Thoracic aorta (tissue), 2 donors: ENCODE measurements at regions not wholly inside any gene's neighbourhood (a gene's known extent, or its start where the extent isn't known, plus 50 kb on each side); places are given as distances from the start of the nearest gene placed in this dataset.

Experiments
- ATAC-seq: fragments of 150-250 bp; one replicate; pipeline ENCODE4 v1.8.0; 2017; ENCODE audit warnings: low read depth; ENCODE audit not compliant: insufficient number of reproducible peaks, low FRiP score
- DNase-seq: peaks from one replicate; pipeline ENCODE4 v3.0.0-alpha.2; 2020; ENCODE audit warnings: low spot score
- H3K27ac ChIP-seq, 2 donors: fragments of 200-600 bp; sonication (generic); 1 replicate in 1 of 2; 2 replicates in 1 of 2; pipeline ENCODE4 v1.5.1; 2016; ENCODE audit warnings: mild to moderate bottlenecking in 2 of 2, moderate library complexity in 2 of 2
- H3K27me3 ChIP-seq: fragments of 200-600 bp; sonication (generic); replicated peaks from 2 replicates; pipeline ENCODE4 v1.6.0; 2016; ENCODE audit warnings: mild to moderate bottlenecking; ENCODE audit not compliant: insufficient read depth
- H3K36me3 ChIP-seq: fragments of 200-600 bp; sonication (generic); one replicate; pipeline ENCODE4 v1.5.1; 2016
- H3K4me1 ChIP-seq, 2 donors: fragments of 200-600 bp; sonication (generic); 1 replicate in 1 of 2; 2 replicates in 1 of 2; pipeline versions ENCODE4 v1.5.1 to v1.6.0; 2016; ENCODE audit warnings: low read depth in 2 of 2, mild to moderate bottlenecking in 1 of 2; ENCODE audit not compliant: control insufficient read depth in 1 of 2
- H3K4me3 ChIP-seq: fragments of 200-600 bp; sonication (generic); 2 replicates; pipeline ENCODE4 v1.5.1; 2016; ENCODE audit warnings: mild to moderate bottlenecking
- H3K9me3 ChIP-seq: fragments of 200-600 bp; sonication (generic); 2 replicates; pipeline ENCODE4 v1.5.1; 2016
- CTCF ChIP-seq: fragments of 200-600 bp; sonication (generic); IDR thresholded peaks from one replicate; pipeline ENCODE4 v1.5.1; 2019; ENCODE audit warnings: antibody characterized with exemption

GRCh38 chr3:80697291-80697690, 929.5 kb upstream of the ROBO1 start:
- no peaks in the 10 kb centered on the region for H3K4me1 ChIP-seq
- H3K27me3 ChIP-seq: no peaks in the 10 kb centered on the region
- no peak overlapping the region for H3K4me3 ChIP-seq
- no peak for DNase-seq
- H3K27ac ChIP-seq: no peak overlapping the region
- ATAC-seq: no peak
- no peaks in the 10 kb centered on the region for H3K36me3 ChIP-seq
- TF ChIP-seq CTCF: no peak
- H3K9me3 ChIP-seq: no peaks in the 10 kb centered on the region

- no peak for TF ChIP-seq CTCF
These were observed 928.5 kb upstream of the ROBO1 start for GRCh38 chr3:80696280-80696679.

GRCh38 chr3:80688814-80689213, 921.0 kb upstream of the ROBO1 start:
- no peaks in the 10 kb centered on the region for H3K27me3 ChIP-seq
- DNase-seq (no peak), ATAC-seq (no peak)
- no peaks in the 10 kb centered on the region for H3K9me3 ChIP-seq
- no peaks in the 10 kb centered on the region for H3K36me3 ChIP-seq
- H3K4me1 ChIP-seq: no peaks in the 10 kb centered on the region
- H3K4me3 ChIP-seq: no peak overlapping the region
- TF ChIP-seq CTCF: no peak
- H3K27ac ChIP-seq: no peak overlapping the region

More at GRCh38 chr3:80696280-80696679, 928.5 kb upstream of the ROBO1 start:
- ATAC-seq (no peak), DNase-seq (no peak)
- Histone ChIP-seq H3K27me3 (no peaks in the 10 kb centered on the region), H3K36me3 (no peaks in the 10 kb centered on the region), H3K27ac (no peak overlapping the region), H3K4me1 (no peaks in the 10 kb centered on the region), H3K4me3 (no peak overlapping the region), H3K9me3 (no peaks in the 10 kb centered on the region)

- Histone ChIP-seq H3K27ac (no peak overlapping the region), H3K9me3 (no peaks in the 10 kb centered on the region), H3K4me3 (no peak overlapping the region), H3K36me3 (no peaks in the 10 kb centered on the region), H3K27me3 (no peaks in the 10 kb centered on the region), H3K4me1 (no peaks in the 10 kb centered on the region)
- no peak for DNase-seq
- TF ChIP-seq CTCF: no peak
- no peak for ATAC-seq
These were observed 915.2 kb upstream of the ROBO1 start for GRCh38 chr3:80682951-80683350.

GRCh38 chr3:80682235-80682634, 914.4 kb upstream of the ROBO1 start:
- no peaks in the 10 kb centered on the region for H3K27me3 ChIP-seq
- TF ChIP-seq CTCF: no peak
- H3K27ac ChIP-seq: no peak overlapping the region
- DNase-seq (no peak), ATAC-seq (no peak)
- no peak overlapping the region for H3K4me3 ChIP-seq
- H3K9me3 ChIP-seq: no peaks in the 10 kb centered on the region
- H3K36me3 ChIP-seq: no peaks in the 10 kb centered on the region
- no peaks in the 10 kb centered on the region for H3K4me1 ChIP-seq
